Stimulated activated naive CD4-positive, alpha-beta T cell (primary cell): ENCODE measurements at regions not wholly inside any gene's neighbourhood (a gene's known extent, or its start where the extent isn't known, plus 50 kb on each side); places are given as distances from the start of the nearest gene placed in this dataset.
"Not testable (repeated sequence)": the region's sequence is repeated elsewhere in the genome, so short reads cannot be mapped to it uniquely, and the experiment has no call there.

Source experiments
- DNase-seq, 6 experiments: peaks; one replicate each; lab custom pipeline; 2025; lab: John Stamatoyannopoulos, UW

DNA sequence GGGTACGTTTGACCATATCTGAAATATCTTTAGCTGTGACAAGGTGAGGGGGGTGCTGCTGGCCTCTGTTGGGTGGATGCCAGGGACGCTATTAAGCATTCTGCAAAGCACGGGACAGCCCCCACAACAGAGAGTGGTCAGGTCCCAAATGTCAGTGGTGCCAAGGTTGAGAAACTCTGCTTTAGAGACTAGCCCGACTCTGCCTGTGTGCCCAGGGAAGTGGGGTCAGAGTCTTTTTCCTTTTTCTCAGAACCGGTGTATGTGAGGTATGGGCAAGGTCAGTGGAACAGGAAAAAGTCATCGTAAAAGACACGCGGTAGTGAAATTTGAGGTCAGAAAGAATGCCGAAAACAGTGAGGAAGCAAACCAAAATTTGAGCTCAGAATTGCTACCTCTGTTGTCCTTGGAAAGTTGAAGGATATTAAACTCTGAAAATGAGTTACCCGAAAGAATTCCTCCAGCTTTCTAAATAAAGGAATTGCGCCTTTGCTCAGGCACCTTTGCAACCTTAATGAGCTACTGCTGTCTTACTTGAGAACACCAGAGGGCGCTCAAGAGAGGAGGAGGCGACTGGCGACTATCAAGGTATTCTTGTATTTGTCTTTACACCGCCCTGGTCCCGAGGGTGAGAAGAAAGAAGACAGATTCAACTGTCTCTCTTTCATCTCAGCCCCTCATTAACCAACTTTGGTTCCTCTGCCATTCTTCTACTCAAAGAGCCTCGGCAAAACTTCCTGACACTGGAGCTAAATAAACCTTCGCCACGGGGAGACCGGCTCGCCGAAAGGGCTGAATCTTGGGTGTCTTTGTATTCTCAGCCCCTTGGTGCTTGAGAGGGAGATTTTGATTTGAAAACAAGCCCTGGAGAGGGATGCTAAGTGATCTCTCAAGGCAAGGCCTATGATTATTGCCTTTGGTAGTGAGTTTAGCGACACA is 85.4 kb upstream of the OLIG2 start:
- peak in 4 of 6 experiments; percentile 8 to 68 (median 28) for DNase-seq

GRCh38 chr21:32941263-32941662 is 84.5 kb upstream of the OLIG2 start:
- DNase-seq: no peak

GRCh38 chr21:32946654-32947053 is 79.1 kb upstream of the OLIG2 start:
- no peak for DNase-seq

GRCh38 chr21:32947736-32948135 is 78.0 kb upstream of the OLIG2 start:
- no peak for DNase-seq

GRCh38 chr21:32949701-32950100 is 76.0 kb upstream of the OLIG2 start:
- no peak for DNase-seq

GRCh38 chr21:32951041-32951440 is 74.7 kb upstream of the OLIG2 start:
- DNase-seq: no peak

- no peak for DNase-seq
These were observed 71.4 kb upstream of the OLIG2 start for GRCh38 chr21:32954353-32954752.

- no peak for DNase-seq
These were observed 70.2 kb upstream of the OLIG2 start for GRCh38 chr21:32955311-32956060.

GRCh38 chr21:32956061-32956656 is 69.6 kb upstream of the OLIG2 start:
- no peak for DNase-seq

GRCh38 chr21:32957545-32957944 is 68.2 kb upstream of the OLIG2 start:
- DNase-seq: no peak

DNA sequence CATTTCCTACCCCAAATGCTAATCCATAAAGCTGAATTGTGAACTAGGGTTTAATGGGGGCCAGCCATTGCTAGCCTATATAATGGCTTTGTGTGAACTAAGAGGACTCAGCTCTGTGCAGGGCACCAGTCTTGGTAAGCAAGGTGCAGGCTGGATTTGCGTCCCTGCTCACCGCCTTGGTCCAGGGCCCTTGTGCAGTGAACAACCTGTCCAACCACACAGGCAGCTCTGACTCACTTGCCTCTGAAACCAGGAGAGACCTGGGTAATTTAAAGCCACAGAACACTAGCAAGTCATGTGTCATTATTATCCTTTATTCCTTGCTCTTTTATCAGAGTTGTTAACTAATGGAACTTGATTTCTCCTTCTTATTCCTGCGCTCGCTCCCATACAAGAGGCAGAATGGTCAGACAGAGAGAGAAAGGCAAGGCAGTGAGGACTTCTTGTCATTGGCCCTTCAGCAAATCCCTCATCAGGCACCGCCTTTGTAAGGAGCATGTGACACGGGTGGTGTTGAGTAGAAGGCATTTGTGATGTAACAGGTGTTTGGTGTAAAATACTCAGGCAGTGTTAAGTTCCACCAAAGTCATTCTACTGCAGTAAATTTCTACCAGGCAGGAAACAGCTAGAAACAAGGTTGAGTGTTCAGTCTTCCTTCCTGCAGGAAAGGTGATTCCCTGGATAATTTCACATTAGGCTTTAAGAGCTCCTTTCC is 67.3 kb upstream of the OLIG2 start:
- DNase-seq: no peak

DNA sequence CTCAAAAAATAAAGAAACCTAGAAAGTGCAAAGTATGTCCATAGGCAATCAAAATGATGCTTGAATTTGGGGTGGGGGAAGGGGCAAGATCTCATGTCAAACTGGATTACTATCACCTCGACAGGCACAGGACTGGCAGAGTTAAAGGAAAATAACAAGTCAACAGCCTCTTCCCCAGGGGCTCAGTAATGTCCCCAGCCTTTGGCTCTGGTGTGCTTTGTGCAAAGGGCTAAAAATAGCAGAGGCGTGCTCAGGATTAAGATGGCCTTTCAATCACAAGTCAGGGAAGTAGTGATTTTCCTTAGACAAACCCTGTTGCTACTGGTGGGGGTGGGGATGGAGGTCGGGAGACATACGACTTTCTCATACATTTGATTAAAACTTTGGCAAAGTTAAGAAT is 63.5 kb upstream of the OLIG2 start:
- DNase-seq: no peak

GRCh38 chr21:32965129-32965680 is 60.5 kb upstream of the OLIG2 start:
- DNase-seq: no peak

GRCh38 chr21:32966120-32966519 is 59.6 kb upstream of the OLIG2 start:
- DNase-seq: no peak

DNA sequence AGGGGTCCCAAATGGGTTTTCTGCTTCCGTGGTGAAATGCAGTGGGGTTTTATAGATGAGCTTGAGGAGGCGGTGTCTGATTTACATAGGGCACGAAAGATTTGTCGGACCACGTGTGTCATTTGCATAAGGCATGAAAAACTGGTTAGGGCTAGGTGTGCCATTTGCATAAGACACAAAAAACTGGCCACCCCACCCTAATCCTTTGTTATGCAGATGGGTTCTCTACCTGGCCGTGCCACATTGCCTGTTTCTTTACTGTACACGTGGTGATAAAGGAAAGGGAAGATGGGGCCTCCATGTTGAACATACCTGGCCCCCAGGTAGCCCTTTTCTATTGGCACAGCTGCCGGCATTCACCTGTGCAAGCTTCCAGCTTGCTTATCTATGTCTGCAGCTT is 57.6 kb upstream of the OLIG2 start:
- not testable (repeated sequence) for DNase-seq

- DNase-seq: no peak
These were observed 51.1 kb upstream of the OLIG2 start for GRCh38 chr21:32974653-32975052.

GRCh38 chr21:32975811-32976431 is 49.8 kb upstream of the OLIG2 start:
- DNase-seq: no peak
